Astrocyte (in vitro differentiated cells and primary cell): ENCODE measurements at regions not wholly inside any gene's neighbourhood (a gene's known extent, or its start where the extent isn't known, plus 50 kb on each side); places are given as distances from the start of the nearest gene placed in this dataset.

Experiments used
- DNase-seq: peaks from one replicate; pipeline ENCODE4 v3.0.0-alpha.2; 2010; ENCODE audit warnings: low read depth
- FAIRE-seq: peaks from 2 replicates; lab custom pipeline; 2011; peaks lifted over from hg19 to GRCh38; lab: Jason Lieb, UNC
- H2AFZ ChIP-seq: 2 replicates; pipeline ENCODE4 v1.6.0; 2012; ENCODE audit warnings: low read depth, low read length, inconsistent platforms
- H3K27ac ChIP-seq: 2 replicates; pipeline ENCODE4 v1.5.1; 2011; ENCODE audit warnings: low read depth, low read length, inconsistent platforms
- H3K27me3 ChIP-seq: 2 replicates; pipeline ENCODE4 v1.6.0; 2011; ENCODE audit warnings: low read length, inconsistent platforms; ENCODE audit not compliant: insufficient read depth
- H3K36me3 ChIP-seq: 2 replicates; pipeline ENCODE4 v1.5.1; 2011; ENCODE audit warnings: low read length, inconsistent platforms; ENCODE audit not compliant: insufficient read depth
- H3K4me1 ChIP-seq: 2 replicates; pipeline ENCODE4 v1.5.1; 2011; ENCODE audit warnings: low read length, inconsistent platforms; ENCODE audit not compliant: insufficient read depth
- H3K4me2 ChIP-seq: 2 replicates; pipeline ENCODE4 v1.6.0; 2012; ENCODE audit warnings: low read length, inconsistent platforms
- H3K4me3 ChIP-seq: 2 replicates; pipeline ENCODE4 v1.5.1; 2011; ENCODE audit warnings: low read depth, mild to moderate bottlenecking, low read length, inconsistent platforms; ENCODE audit not compliant: insufficient read depth
- H3K79me2 ChIP-seq: 2 replicates; pipeline ENCODE4 v1.6.0; 2012; ENCODE audit warnings: mild to moderate bottlenecking, low read length, inconsistent platforms; ENCODE audit not compliant: insufficient read depth
- H3K9ac ChIP-seq: 2 replicates; pipeline ENCODE4 v1.6.0; 2012; ENCODE audit warnings: mild to moderate bottlenecking, low read length, inconsistent platforms
- H3K9me3 ChIP-seq: 2 replicates; pipeline ENCODE4 v1.5.1; 2012; ENCODE audit warnings: low read depth, mild to moderate bottlenecking, low read length, inconsistent platforms; ENCODE audit not compliant: insufficient read depth
- H4K20me1 ChIP-seq: 2 replicates; pipeline ENCODE4 v1.6.0; 2012; ENCODE audit warnings: low read length, inconsistent platforms; ENCODE audit not compliant: insufficient read depth
- H3K27ac Mint-ChIP-seq: one replicate; pipeline ENCODE4 v1.8.0; 2021; ENCODE audit warnings: mild to moderate bottlenecking, mixed read lengths; ENCODE audit not compliant: unreplicated experiment
- H3K27me3 Mint-ChIP-seq: one replicate; pipeline ENCODE4 v1.8.0; 2021; ENCODE audit warnings: low read depth, mixed read lengths; ENCODE audit not compliant: unreplicated experiment
- H3K36me3 Mint-ChIP-seq: one replicate; pipeline ENCODE4 v1.8.0; 2021; ENCODE audit warnings: low read depth, mixed read lengths; ENCODE audit not compliant: unreplicated experiment
- H3K4me1 Mint-ChIP-seq: one replicate; pipeline ENCODE4 v1.8.0; 2021; ENCODE audit warnings: low read depth, mixed read lengths; ENCODE audit not compliant: unreplicated experiment
- H3K4me3 Mint-ChIP-seq: one replicate; pipeline ENCODE4 v1.8.0; 2021; ENCODE audit warnings: mild to moderate bottlenecking, moderate library complexity, mixed read lengths; ENCODE audit not compliant: unreplicated experiment
- H3K9me3 Mint-ChIP-seq: one replicate; pipeline ENCODE4 v1.8.0; 2021; ENCODE audit warnings: mild to moderate bottlenecking, mixed read lengths; ENCODE audit not compliant: unreplicated experiment
- EZH2 ChIP-seq: IDR thresholded peaks from 2 replicates; pipeline ENCODE4 v1.6.1; 2012; ENCODE audit warnings: mild to moderate bottlenecking, low read length, inconsistent platforms; ENCODE audit not compliant: insufficient read depth
- TF ChIP-seq, protein P1 (sequence below): IDR thresholded peaks from 2 replicates; pipeline ENCODE4 v1.5.1; 2011; ENCODE audit warnings: low read depth, mild to moderate bottlenecking, inconsistent platforms, low read length, moderate library complexity; ENCODE audit not compliant: insufficient read depth

DNA sequence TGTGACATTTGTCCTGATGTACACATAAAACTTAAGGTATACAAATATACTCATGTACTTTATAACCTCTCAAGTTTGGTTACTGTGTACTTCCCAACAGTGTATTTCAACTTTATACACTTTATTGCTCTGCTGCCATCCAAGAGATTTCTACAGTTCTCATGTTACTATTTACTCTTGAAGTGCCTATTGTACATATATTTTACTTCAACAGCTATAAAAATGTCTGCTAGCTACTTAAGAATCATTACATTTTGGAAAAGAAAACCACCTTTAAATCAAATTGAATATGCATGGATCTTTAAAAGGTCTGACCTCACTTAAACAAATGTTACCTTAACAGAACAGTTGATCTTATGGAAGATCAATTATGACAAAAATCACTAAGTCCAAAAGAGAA, 1056.4 kb downstream of the ADGRL3 start:
- H3K27ac ChIP-seq = no peak overlapping the region
- no peaks in the 10 kb centered on the region for H4K20me1 ChIP-seq
- FAIRE-seq (no peak), DNase-seq (no peak)
- H3K27ac Mint-ChIP-seq = no peak overlapping the region
- H3K9me3 Mint-ChIP-seq = no peaks in the 10 kb centered on the region
- H3K9ac ChIP-seq = no peak overlapping the region
- H3K4me1 ChIP-seq = no peaks in the 10 kb centered on the region
- no peaks in the 10 kb centered on the region for H3K9me3 ChIP-seq
- H3K36me3 ChIP-seq = no peaks in the 10 kb centered on the region
- H3K79me2 ChIP-seq = no peaks in the 10 kb centered on the region
- peaks cover 1% of the 10 kb centered on the region for H3K4me1 Mint-ChIP-seq
- H3K4me3 ChIP-seq = no peak overlapping the region
- H3K27me3 Mint-ChIP-seq = no peaks in the 10 kb centered on the region
- H3K36me3 Mint-ChIP-seq = no peaks in the 10 kb centered on the region
- H3K4me3 Mint-ChIP-seq = no peak overlapping the region
- H3K27me3 ChIP-seq = no peaks in the 10 kb centered on the region
- no peak for TF ChIP-seq EZH2
- TF ChIP-seq, protein P1, sequence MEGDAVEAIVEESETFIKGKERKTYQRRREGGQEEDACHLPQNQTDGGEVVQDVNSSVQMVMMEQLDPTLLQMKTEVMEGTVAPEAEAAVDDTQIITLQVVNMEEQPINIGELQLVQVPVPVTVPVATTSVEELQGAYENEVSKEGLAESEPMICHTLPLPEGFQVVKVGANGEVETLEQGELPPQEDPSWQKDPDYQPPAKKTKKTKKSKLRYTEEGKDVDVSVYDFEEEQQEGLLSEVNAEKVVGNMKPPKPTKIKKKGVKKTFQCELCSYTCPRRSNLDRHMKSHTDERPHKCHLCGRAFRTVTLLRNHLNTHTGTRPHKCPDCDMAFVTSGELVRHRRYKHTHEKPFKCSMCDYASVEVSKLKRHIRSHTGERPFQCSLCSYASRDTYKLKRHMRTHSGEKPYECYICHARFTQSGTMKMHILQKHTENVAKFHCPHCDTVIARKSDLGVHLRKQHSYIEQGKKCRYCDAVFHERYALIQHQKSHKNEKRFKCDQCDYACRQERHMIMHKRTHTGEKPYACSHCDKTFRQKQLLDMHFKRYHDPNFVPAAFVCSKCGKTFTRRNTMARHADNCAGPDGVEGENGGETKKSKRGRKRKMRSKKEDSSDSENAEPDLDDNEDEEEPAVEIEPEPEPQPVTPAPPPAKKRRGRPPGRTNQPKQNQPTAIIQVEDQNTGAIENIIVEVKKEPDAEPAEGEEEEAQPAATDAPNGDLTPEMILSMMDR = no peak
- no peak overlapping the region for H3K4me2 ChIP-seq
- H2AFZ ChIP-seq = no peak overlapping the region

DNA sequence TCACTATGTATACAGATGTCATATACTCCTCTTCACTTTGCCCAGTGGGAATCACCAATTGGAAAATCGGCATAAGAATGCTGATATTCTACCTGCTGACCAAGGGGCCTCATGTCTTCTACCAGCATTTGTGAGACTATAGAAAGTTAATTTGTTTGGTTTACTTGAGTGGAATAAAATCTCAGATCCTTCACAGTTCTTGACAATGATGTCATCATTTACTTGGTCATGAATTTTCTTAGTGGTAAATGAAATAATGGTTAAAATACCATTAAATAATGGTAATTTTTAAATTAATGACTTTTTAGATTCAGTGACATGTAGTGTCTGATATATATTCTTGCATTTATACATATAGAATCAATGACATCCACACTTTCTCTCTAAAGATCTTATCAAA, 1052.6 kb downstream of the ADGRL3 start:
- Histone ChIP-seq H3K4me1 (no peaks in the 10 kb centered on the region), H3K79me2 (no peaks in the 10 kb centered on the region), H3K4me2 (no peak overlapping the region), H3K9ac (no peak overlapping the region), H4K20me1 (no peaks in the 10 kb centered on the region), H3K36me3 (no peaks in the 10 kb centered on the region), H3K27me3 (no peaks in the 10 kb centered on the region), H2AFZ (no peak overlapping the region), H3K4me3 (no peak overlapping the region), H3K9me3 (no peaks in the 10 kb centered on the region), H3K27ac (no peak overlapping the region)
- Mint-ChIP-seq H3K27me3 (no peaks in the 10 kb centered on the region), H3K4me3 (no peak overlapping the region), H3K27ac (no peak overlapping the region), H3K36me3 (no peaks in the 10 kb centered on the region), H3K9me3 (no peaks in the 10 kb centered on the region), H3K4me1 (peaks cover 1% of the 10 kb centered on the region)
- TF ChIP-seq, protein P1 = no peak
- TF ChIP-seq EZH2 = no peak
- FAIRE-seq = no peak
- DNase-seq = no peak

DNA sequence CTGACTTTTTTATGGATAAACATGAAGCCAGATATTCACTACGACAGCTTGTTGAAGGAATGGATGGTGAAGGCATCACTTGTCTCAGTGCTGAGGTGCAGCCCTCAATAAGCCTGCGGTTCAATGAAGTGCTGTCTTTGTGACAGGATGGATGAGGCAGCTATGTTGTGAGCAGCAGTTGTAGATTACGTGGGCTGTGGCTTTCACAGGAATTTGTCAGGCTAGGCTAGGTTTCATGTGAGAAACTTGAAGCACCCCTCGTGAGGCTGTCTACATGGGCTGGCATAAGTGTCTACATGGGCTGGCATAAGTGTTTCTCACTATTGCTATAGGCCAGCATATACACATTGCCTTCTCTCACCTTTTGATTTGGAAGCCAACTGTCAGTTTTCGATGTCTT, 1050.0 kb downstream of the ADGRL3 start:
- Histone ChIP-seq H2AFZ (no peak overlapping the region), H3K4me2 (no peak overlapping the region), H4K20me1 (no peaks in the 10 kb centered on the region), H3K27ac (no peak overlapping the region), H3K27me3 (no peaks in the 10 kb centered on the region), H3K9me3 (no peaks in the 10 kb centered on the region), H3K79me2 (no peaks in the 10 kb centered on the region), H3K9ac (no peak overlapping the region), H3K4me1 (no peaks in the 10 kb centered on the region), H3K36me3 (no peaks in the 10 kb centered on the region), H3K4me3 (no peak overlapping the region)
- no peak overlapping the region for H3K4me3 Mint-ChIP-seq
- DNase-seq (no peak), FAIRE-seq (no peak)
- peaks cover 1% of the 10 kb centered on the region for H3K4me1 Mint-ChIP-seq
- H3K36me3 Mint-ChIP-seq = no peaks in the 10 kb centered on the region
- no peak overlapping the region for H3K27ac Mint-ChIP-seq
- no peak for TF ChIP-seq EZH2
- TF ChIP-seq, protein P1 = no peak
- H3K27me3 Mint-ChIP-seq = no peaks in the 10 kb centered on the region
- H3K9me3 Mint-ChIP-seq = no peaks in the 10 kb centered on the region
